Mammary epithelial cell (primary cell): ENCODE measurements at regions not wholly inside any gene's neighbourhood (a gene's known extent, or its start where the extent isn't known, plus 50 kb on each side); places are given as distances from the start of the nearest gene placed in this dataset.
"Not testable (repeated sequence)": the region's sequence is repeated elsewhere in the genome, so short reads cannot be mapped to it uniquely, and the experiment has no call there.

ENCODE experiments used
- CTCF ChIP-seq, 2 donors: IDR thresholded peaks in 1 of 2; conservative IDR thresholded peaks in 1 of 2; 2 replicates each; pipeline ENCODE4 v1.5.1; 2011 to 2012; ENCODE audit warnings: inconsistent platforms in 2 of 2, low read length in 2 of 2, mild to moderate bottlenecking in 2 of 2, control low read depth in 1 of 2, low read depth in 1 of 2; ENCODE audit not compliant: insufficient read depth in 1 of 2; ENCODE audit errors: extremely low read depth in 1 of 2
- EZH2 ChIP-seq: IDR thresholded peaks from 2 replicates; pipeline ENCODE4 v1.6.1; 2012; ENCODE audit warnings: low read length, inconsistent platforms, borderline replicate concordance

- TF ChIP-seq EZH2; CTCF (conservative IDR thresholded peaks at IDR 0.05 in 1 of 2, IDR thresholded peaks at IDR 0.05 in 1 of 2; ENCODE audit: extremely low read depth in 1 of 2, insufficient read depth in 1 of 2, low read depth in 1 of 2, low read length in 2 of 2): not testable (repeated sequence)
Measured at GRCh38 chr14:105914281-105914680, 387.9 kb downstream of the TMEM121 start.
